ENCODE measurements at regions not wholly inside any gene's neighbourhood (a gene's known extent, or its start where the extent isn't known, plus 50 kb on each side); places are given as distances from the start of the nearest gene placed in this dataset.

- DNase-seq = no peak
Observed at GRCh38 chr15:77727635-77728304, 95.1 kb upstream of the LINGO1 start.

GRCh38 chr15:77724715-77725114, 92.0 kb upstream of the LINGO1 start:
- DNase-seq = no peak

GRCh38 chr15:77723756-77724155, 91.0 kb upstream of the LINGO1 start:
- no peak for DNase-seq

- DNase-seq = no peak
Observed at GRCh38 chr15:77722759-77723460, 90.2 kb upstream of the LINGO1 start.

GRCh38 chr15:77721963-77722362, 89.3 kb upstream of the LINGO1 start:
- DNase-seq = no peak

- DNase-seq = no peak
Observed at GRCh38 chr15:77720655-77721054, 87.9 kb upstream of the LINGO1 start.

DNA sequence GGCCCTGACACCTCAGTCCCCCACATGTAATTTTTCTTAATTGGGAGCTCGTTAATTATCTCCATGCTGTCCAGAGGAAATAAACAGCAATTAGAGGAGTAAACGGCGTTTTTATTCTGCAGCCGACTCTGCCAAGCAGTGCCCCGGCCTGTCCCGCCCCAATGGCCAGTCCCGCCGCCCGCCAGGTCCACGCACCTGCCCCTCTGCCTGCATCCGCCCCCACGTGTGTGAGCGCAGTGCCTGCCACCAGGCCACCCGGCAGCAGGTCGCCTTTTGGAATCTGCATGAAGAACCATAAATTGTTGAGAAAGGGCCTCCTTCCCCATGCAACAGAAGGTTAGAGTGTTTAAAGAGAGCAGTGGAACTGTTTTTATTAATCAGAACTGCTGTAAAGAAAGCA, 87.5 kb upstream of the LINGO1 start:
- no peak for DNase-seq

DNA sequence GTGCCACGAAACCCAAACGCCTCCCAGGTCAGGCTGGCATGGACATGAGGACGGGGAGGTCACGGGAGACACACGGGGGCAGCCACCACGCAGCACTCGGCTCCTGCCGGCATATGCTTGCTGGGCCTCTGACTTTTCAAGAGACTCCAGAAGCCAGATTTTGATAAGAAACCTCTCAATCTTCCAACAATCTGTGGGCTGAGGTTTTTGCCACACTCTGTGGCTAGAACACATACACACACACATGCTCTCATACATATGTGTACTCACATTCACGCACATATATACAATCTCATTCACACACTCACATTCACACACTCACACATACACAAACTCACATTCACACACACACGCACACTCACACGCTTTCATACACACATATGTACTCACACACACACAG, 86.7 kb upstream of the LINGO1 start:
- DNase-seq = no peak

GRCh38 chr15:77717333-77717990, 84.8 kb upstream of the LINGO1 start:
- DNase-seq = no peak

DNA sequence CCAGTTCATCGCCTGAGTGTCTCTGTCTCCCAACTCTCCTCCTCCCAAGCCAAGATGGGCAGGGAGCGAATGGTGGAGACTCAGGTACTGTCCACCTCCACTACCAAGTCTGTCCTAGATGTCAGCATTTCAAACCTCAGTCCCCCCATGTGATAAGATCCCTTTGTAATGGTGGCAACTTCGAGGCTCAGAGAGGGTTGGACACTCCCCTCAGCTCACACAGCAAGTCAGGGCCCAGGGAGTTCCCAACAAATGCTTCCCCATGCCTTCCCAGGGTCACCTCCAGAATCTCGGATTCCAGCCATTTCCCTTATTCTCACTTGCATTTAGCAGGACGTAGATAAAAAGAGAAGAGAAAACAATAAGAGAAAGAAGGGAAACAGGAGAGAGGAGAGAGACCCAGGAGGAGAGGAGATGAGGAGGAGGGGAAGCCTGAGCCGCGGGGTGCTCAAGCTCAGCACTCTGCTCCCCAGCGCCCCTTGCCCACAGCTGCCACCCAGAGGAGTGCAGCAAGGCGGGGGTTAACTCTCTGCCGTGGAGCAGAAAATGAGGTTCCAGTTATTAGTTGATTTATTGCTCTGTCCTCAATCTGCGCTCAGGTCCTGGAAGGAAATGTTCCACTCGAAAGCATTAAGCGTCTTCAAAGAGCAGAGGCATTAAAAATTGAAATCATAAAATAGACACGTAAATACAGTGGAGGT, 84.1 kb upstream of the LINGO1 start:
- DNase-seq = no peak

- DNase-seq = no peak
Observed at GRCh38 chr15:77715860-77716259, 83.1 kb upstream of the LINGO1 start.

- DNase-seq = no peak
Observed at GRCh38 chr15:77715051-77715450, 82.3 kb upstream of the LINGO1 start.

- no peak for DNase-seq
Observed at GRCh38 chr15:77714555-77714954, 81.8 kb upstream of the LINGO1 start.

- no peak for DNase-seq
Observed at GRCh38 chr15:77714023-77714422, 81.3 kb upstream of the LINGO1 start.

GRCh38 chr15:77713281-77713680, 80.6 kb upstream of the LINGO1 start:
- no peak for DNase-seq

- no peak for DNase-seq
Observed at GRCh38 chr15:77712438-77712837, 79.7 kb upstream of the LINGO1 start.

DNA sequence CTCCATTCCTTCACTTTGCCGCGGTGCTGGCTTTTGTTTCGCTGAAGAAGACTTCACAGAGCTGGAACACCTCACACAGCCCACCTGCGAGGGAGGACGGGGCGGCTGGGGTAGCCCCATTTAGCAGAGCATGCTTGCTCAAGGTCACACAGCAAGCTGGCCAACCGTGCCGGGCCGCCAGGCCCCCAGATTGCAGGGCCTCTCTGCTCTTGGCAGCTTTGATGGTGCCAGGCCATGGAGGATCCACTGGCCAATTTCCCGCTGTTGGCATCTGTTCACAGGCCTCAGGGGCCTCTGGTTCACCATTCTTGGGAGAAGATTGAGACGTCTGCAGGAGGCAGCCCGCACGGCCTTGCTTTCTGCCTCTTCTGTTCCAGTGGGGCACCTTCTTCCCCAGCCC, 77.9 kb upstream of the LINGO1 start:
- no peak for DNase-seq

DNA sequence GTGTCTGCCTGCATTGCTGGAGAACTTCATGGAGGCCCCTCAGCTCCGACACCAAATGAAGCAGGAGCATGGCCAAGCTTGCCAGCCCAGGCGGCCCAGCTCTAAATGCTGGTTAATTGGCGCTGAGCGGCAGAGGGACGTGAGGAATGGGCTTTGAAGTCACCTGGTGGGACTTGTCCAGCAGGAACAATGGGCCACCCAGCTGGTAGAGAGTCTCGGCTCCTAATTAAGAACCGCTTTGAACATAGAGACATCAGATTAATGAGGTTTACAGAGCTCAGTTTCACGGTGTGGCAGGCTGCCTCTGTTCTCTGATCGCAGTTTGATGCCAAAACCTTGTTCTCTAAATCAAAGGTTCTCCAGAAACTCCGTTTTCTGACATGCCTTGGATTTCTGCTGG, 77.5 kb upstream of the LINGO1 start:
- no peak for DNase-seq

GRCh38 chr15:77709135-77709886, 76.6 kb upstream of the LINGO1 start:
- DNase-seq = no peak

GRCh38 chr15:77706482-77707244, 74.0 kb upstream of the LINGO1 start:
- no peak for DNase-seq

- no peak for DNase-seq
Observed at GRCh38 chr15:77702211-77702957, 69.7 kb upstream of the LINGO1 start.
